A673 (cell line): ENCODE measurements at regions not wholly inside any gene's neighbourhood (a gene's known extent, or its start where the extent isn't known, plus 50 kb on each side); places are given as distances from the start of the nearest gene placed in this dataset.

ENCODE experiments used
- CTCF ChIP-seq: fragments of 300-800, 200-600 bp; sonication (generic); conservative IDR thresholded peaks from 2 replicates; pipeline ENCODE4 v1.5.1; 2017; ENCODE audit warnings: low read depth, mild to moderate bottlenecking, antibody characterized with exemption, low read length, moderate library complexity, mixed read lengths
- EZH2 ChIP-seq: fragments of 200-600 bp; sonication (generic); IDR thresholded peaks from 2 replicates; pipeline ENCODE4 v1.6.1; 2017; ENCODE audit warnings: borderline replicate concordance, low read depth, mild to moderate bottlenecking, mixed read lengths, antibody characterized with exemption, low read length; ENCODE audit not compliant: poor library complexity, severe bottlenecking

DNA sequence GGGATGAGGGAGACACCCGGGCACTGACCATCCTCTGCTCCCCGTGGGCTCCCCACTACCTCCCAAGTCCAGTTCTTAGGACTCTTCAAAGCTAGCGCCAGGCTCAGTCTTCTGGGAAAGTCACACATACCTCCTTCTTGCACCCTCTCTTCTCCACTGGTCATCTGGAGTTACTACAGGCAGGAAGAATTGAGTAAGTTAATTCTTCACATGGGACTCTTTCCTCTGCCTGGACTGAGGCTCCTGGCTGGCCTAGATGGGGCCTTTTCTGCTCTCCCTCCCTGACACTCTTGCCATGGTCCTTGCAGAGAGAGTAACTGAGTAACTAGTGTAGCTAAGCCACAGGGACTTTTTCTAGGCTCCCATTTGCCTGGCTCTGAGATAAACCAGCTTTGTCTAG lies 96.5 kb upstream of the CELF4 start:
- TF ChIP-seq CTCF: no peak
- no peak for TF ChIP-seq EZH2
